CD4-positive, alpha-beta T cell treated with Interleukin-4 for 4 hours (primary cell): ENCODE measurements at regions not wholly inside any gene's neighbourhood (a gene's known extent, or its start where the extent isn't known, plus 50 kb on each side); places are given as distances from the start of the nearest gene placed in this dataset.
A peak's percentile ranks its signal among the peaks of the same experiment; 100 is the strongest.

Experiments
- DNase-seq: peaks from one replicate; pipeline ENCODE4 v3.0.0-alpha.2; 2020

GRCh38 chr6:141666187-141666586 lies 466.5 kb upstream of the GJE1 start:
- no peak for DNase-seq

- no peak for DNase-seq
Observed at GRCh38 chr6:141664744-141665143, 468.0 kb upstream of the GJE1 start.

DNA sequence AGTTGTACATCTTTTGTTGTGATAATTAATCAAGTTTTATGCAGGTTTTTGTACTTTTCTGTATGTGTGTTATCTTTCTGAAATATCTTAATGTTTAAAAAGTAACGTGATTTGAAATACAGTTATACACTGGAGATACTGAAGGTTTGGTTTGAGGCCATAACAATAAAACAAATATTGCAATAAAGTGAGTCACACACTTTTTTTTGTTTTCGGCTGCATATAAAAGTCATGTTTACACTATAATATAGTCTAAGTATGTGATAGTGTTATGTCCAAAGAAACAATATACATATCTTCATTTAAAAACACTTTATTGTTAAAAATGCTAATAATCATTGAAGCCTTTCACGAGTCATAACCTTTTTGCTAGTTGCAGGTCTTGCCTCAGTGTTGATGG lies 473.1 kb upstream of the GJE1 start:
- DNase-seq: no peak

DNA sequence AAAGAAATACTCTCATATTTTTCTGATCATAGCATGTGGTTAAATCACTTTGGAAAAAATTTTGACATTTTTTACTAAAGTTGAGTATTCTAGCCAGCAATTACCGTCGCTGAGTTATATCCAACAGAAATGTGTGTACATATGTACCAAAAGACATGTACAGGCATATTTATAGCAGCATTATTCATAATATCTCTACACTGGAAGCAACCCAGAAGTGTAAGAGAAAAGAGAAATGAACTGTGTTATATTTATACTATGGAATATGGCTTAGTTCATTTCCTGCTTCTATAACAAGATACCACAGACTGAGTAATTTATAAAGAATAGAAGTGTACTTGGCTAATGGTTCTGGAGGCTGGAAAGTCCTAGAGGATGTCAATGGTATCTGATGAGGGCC lies 474.0 kb upstream of the GJE1 start:
- no peak for DNase-seq

GRCh38 chr6:141657812-141658211 lies 474.9 kb upstream of the GJE1 start:
- no peak for DNase-seq

- no peak for DNase-seq
Observed at GRCh38 chr6:141653590-141653989, 479.1 kb upstream of the GJE1 start.

DNA sequence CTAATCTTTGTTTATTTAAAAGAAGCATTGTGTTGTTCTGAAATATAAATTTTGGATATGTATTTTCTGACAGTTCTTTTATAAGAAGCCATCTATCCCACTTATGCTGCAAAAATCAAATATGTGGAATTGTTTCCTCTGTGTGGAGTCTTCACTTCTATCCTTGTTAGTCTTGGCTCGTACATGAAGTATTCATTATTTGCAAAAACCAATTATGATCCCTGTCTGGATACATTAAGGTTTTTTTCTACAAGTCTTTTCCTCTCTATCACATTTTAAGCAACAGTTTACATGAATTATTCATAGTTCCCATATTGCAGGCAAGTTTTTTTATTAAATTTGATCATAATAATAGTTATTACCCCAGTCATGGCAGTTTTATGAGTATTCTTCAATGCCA lies 490.8 kb upstream of the GJE1 start:
- DNase-seq: no peak

DNA sequence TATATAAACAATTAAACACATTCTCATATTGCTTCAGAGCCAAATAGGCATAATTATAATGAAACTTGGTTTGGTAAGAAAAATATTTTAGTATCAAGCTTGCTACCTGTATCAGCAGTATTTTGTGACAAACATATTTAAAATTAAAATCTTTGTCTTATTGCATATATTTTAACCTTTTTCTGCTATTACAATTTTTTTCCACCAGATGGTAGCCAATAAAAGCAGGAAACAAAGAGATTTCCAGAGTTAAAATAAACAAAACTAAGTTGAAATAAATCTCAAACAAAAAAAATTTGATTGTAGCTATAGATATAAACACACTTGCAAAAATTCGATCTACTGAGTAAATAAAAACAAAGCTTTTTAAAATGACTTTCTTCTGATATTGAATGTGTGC lies 491.3 kb upstream of the GJE1 start:
- DNase-seq: no peak

DNA sequence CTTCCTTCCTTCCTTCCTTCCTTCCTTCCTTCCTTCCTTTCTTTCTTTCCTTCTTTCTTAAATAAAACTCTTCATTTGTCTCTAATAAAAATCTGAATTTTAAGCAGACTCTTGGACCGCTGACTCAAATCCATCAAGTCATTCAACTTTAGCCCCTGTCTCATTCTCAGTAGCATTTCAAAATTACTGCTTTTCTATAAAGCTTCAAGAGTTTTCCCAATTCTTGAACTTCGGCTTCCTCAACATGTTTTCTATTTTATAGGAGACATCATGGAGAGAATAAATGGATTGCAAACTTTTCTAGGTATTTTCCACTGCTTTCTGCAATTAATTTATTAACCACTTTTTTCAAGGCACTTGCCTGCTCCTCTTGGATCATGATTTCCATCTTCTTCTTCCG lies 497.1 kb upstream of the GJE1 start:
- no peak for DNase-seq

- DNase-seq: no peak
Observed at GRCh38 chr6:141634269-141634668, 498.5 kb upstream of the GJE1 start.

- DNase-seq: no peak
Observed at GRCh38 chr6:141624301-141624700, 508.4 kb upstream of the GJE1 start.

DNA sequence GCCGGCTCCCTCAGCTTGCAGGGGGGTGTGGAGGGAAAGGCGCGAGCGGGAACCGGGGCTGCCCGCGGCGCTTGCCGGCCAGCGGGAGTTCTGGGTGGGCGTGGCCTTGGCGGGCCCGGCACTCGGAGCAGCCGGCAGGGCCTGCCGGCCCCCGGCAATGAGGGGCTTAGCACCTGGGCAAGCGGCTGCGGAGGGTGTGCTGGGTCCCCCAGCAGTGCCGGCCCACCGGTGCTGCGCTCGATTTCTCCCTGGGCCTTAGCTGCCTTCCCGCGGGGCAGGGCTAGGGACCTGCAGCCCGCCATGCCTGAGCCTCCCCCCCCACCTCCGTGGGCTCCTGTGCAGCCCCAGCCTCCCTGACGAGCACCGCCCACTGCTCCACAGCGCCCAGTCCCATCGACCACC lies 514.5 kb upstream of the GJE1 start:
- DNase-seq: no peak

DNA sequence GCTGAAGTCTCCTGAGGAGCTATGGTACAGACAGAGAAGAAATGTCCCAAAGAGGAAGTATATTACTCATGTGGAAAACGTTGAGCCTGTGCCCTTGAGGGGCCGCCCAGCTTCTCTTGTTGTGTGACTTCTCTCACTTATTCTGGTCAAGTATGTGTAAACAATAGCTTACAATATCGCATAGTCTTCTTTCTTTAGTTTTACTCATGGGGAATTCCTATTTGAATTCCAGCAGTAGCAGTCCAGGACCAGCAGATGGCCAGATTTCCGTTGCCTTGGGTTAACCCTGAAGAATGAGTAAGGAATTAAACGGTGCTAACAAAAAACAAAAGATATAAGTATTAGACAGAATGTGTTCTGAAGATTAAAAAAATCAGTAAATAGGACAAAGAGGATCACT lies 522.0 kb upstream of the GJE1 start:
- no peak for DNase-seq

- no peak for DNase-seq
Observed at GRCh38 chr6:141607956-141608355, 524.8 kb upstream of the GJE1 start.

- no peak for DNase-seq
Observed at GRCh38 chr6:141598487-141598886, 534.2 kb upstream of the GJE1 start.

DNA sequence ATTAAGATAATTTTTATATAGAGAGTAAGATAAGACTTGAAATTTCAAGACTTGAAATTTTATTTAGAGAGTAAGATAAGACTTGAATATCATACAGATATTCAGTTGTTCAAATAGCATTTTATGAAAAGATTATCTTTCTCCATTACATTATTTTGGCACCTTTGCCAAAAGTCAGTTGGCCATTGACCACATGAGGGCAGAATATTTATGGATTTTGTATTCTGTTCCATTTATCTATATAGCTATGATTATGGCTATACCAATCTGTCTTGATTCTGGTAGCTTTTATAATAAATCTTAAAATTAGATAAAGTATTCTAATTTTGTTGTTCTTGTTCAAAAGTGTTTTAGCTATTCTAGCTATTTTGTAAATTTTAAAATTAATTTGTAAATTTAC lies 537.9 kb upstream of the GJE1 start:
- DNase-seq: no peak

- no peak for DNase-seq
Observed at GRCh38 chr6:141593311-141593710, 539.4 kb upstream of the GJE1 start.

DNA sequence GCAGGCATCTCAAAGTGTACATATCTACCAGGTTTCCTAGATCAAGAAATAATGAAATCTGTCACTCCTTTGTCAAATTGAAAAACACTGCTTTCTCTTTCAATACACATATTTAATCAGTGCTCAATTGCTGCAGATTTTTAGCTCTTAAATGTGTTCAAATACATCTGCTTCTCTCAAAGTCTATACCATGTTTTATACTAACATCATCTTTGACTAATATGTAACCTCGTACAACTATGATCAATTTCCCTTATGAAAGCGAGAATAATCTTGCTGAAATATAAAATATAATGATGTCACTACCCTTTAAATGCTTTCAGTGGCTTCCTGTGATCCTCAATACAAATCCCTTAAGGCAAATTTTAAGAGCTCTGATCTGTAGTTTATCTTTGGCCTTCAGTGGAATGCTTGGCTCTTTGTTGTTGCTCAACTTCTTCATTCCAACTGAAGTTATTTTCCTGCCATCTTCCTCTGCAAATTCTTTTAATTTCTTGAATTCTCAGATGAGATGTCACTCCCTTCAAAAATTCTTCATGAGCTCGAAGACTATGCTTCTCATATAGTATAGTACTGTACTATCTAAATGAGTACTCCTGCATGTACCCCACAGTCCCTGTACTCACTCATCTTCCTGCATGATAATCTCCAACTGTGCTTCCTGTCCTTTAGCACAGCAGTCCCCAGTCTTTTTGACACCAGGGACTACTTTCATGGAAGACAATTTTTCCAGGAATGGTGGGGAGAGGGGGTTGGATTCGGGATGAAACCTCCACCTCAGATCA lies 545.1 kb upstream of the GJE1 start:
- no peak for DNase-seq

DNA sequence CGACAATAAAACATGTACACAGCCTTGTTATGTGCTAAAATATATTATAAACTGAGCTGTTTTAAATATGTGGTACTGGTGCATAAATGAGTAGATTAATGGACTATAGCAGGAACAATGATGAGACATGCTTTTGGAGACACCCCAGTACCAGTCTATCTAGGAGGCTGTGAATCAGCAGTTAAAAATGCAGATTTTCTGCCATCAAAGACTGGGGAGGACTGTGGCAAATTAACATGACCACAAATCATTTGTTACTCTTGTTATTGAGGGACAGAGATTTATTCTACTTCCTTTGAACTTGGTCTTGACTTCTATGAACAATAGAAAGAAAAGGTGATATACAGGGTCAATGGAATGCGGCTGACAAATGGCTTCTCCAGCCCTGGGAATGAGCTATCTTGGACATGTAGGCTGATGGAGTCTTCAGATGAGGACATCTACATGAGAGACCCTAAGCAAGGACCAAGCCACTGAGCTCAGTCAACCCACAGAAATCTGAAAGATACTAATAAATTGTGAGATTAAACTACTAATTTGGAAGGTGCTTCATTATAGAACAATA lies 551.7 kb upstream of the GJE1 start:
- DNase-seq: no peak

DNA sequence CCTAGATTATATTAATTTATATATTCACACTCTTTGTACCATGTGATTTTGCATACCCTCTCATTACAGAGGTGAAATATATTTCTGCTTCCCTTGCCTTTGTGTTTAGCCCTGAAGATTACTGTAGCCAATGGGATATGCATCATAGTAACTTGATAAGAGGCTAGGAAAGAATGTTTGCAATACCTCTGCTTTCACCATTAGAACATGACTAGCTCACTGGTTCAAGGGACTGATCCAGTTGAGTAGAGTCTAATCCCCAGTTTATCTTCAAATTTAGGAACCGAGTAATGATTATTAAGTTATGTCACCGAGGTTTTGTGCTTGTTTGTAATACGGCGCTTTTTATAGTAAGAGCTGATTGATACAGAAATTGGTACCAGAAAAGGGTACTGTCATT lies 552.6 kb upstream of the GJE1 start:
- no peak for DNase-seq

DNA sequence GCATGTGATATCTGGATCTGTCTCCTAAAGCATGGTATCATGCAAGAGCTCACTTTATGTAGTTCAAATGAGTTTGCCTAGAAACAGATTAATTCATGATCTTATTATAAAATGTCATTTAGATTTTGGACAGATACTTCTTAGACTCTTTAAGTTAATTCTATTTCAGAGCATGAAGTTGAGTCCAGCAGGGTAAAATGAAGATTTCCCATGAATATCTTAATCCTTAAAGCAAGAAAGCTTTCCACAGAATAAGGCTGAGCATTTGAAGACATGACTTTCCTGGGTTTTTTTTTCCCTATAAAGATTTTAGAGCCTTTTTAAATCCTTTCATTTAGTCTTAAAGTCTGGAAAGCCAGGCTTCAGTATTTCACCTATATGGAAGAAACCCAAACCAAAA lies 556.0 kb upstream of the GJE1 start:
- DNase-seq: no peak

DNA sequence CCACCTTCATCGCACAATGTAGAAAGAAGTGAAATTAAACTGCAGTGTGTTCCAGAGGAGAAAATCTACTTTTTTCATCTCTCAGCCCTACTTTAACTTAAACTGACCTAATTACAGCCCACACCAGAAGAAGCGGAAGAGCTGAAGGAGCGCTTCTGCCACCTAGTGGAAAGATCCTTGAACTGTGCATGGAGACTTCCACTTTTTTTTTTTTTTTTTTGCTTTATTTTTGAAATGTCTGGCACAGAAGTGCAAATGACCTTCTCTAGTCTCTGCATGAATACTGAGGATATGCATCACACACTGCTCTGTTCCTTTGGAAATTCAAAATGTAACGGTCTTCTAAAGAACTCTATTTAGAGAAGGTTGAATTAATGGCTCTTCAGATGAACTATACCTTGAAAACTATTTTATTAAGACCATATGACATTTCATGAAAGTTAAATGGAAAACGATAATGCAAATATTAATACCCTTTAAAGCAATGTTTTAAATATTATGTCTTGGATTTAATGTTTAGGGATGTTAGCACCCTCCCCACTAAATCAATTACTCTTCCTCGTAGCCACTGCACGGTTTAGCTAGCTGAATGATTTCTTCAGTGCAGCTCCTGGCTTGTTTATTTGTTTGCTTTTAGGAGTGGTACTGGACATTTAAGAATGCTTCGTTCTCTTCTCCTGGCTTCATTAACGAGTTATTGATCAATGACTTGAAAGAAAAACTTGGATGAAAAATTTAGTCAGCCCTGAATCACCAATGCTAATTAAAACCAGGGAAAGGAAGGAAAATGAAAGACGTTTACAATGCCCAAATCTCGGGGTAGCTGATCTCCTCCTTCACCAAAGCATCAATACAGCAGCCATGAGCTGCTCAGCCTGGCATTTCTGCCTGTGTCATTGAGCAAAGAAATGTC lies 569.6 kb upstream of the GJE1 start:
- DNase-seq: peak; percentile 70

DNA sequence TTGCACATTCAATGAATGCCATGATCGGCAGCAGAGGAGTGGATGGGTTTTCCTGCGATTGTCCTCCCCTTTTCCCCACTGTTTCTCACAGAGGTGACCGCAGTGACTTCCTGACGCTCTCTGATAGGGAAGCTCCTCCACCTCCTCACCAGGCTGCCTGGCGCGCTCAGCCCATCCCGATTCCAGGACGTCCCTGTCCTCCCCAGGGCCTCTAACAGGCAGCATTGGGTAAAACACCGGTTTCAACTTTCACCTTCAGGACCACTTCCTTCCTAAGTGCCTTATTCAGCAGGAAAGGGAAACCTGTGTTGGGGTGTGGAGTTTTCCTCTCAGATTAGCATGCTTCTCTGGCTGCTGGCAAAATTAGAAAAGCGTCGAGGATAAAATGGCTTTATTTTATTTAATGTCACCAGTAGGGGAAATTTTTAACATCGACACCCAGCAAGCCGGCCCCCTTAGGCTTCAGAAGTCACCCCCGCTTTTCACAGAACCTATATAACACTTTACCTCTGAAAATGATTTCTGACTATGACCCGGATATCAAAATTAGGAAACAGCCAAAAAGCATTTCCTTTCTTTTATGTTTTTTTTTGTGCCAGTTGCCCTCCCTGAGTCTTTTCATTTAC lies 570.4 kb upstream of the GJE1 start:
- peak; percentile 20 for DNase-seq

DNA sequence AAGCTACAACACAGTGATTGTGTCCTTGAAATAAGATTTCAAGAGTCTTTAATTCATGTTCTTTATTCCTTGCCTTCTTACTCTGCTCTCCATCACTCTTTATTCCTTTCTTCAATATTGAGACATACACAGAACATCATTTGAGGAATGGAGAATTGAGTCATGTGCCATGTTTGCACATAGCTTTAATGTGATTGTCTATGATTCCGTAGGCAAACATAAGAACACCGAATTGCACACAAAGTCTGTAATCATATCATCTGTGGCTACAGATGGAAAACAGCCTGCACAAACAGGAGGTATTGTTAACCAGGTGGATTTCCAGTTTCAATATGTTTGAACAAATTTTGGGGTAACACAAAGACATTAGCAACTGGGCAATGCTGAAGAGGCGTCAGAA lies 571.6 kb upstream of the GJE1 start:
- no peak for DNase-seq
